Adrenal gland (tissue), 9 donors: ENCODE measurements at regions not wholly inside any gene's neighbourhood (a gene's known extent, or its start where the extent isn't known, plus 50 kb on each side); places are given as distances from the start of the nearest gene placed in this dataset.

Experiments used
- DNase-seq, 7 donors: peaks; one replicate each; pipeline ENCODE4 v3.0.0-alpha.2; 2019 to 2020
- H3K27ac ChIP-seq, 5 donors: fragments of 200-600 bp; sonication (generic) in 4 of 5; 1 replicate in 3 of 5; 2 replicates in 2 of 5; pipeline versions ENCODE4 v1.5.1 to v1.8.0; 2016 to 2020; ENCODE audit warnings: mild to moderate bottlenecking in 1 of 5
- H3K27me3 ChIP-seq: fragments of 200-600 bp; 2 replicates; pipeline ENCODE4 v1.8.0; 2021
- H3K36me3 ChIP-seq, 2 donors: fragments of 200-600 bp; replicated peaks in 1 of 2; 1 replicate in 1 of 2; 2 replicates in 1 of 2; pipeline versions ENCODE4 v1.5.1 to v1.8.0; 2018 to 2022
- H3K4me1 ChIP-seq, 2 donors: fragments of 200-600 bp; replicated peaks in 1 of 2; 1 replicate in 1 of 2; 2 replicates in 1 of 2; pipeline versions ENCODE4 v1.5.1 to v1.8.0; 2018 to 2021
- H3K4me3 ChIP-seq, 4 donors: fragments of 200-600 bp; sonication (generic) in 3 of 4; one replicate each; pipeline ENCODE4 v1.5.1; 2016 to 2018
- H3K9me3 ChIP-seq, 3 donors: fragments of 200-600 bp; sonication (generic) in 1 of 3; replicated peaks in 1 of 3; 1 replicate in 2 of 3; 2 replicates in 1 of 3; pipeline versions ENCODE4 v1.5.1 to v1.8.0; 2016 to 2021
- POLR2A ChIP-seq, 2 donors: fragments of 450-650 bp; IDR thresholded peaks; one replicate each; pipeline ENCODE4 v1.6.1; 2017; ENCODE audit warnings: antibody characterized with exemption in 2 of 2, mild to moderate bottlenecking in 2 of 2, moderate library complexity in 1 of 2
- WGBS, 4 donors: extraction: QIAGEN DNeasy Blood & Tissue Kit in 2 of 4; methylation state at CpG; one replicate each; pipeline versions ENCODE4 v1.1.5 to v1.1.7; 2013 to 2017; 5-methylcytosine and 5-hydroxymethylcytosine counted together
- intact Hi-C, 2 donors: fragments of 100-400 bp; cut with DNase I; formaldehyde crosslinking; loops; one replicate each; pipeline versions ENCODE4 v1.14.1 to v1.15.0; 2022 to 2023
- TF ChIP-seq, protein P1 (sequence below), 6 experiments: fragments of 450-650 bp in 4 of 6; fragments of 200-600 bp in 2 of 6; sonication (generic) in 1 of 6; IDR thresholded peaks; 1 replicate in 5 of 6; 2 replicates in 1 of 6; pipeline versions ENCODE4 v1.5.1 to v1.8.0; 2016 to 2021; ENCODE audit warnings: antibody characterized with exemption in 6 of 6, mild to moderate bottlenecking in 2 of 6, moderate library complexity in 1 of 6
- donor health status: healthy with polysubstance abuse.
- donor health status: Bipolar disorder and iron deficiency.
- donor health status: DM: yes; HTN: yes; CAD: no.
- donor health status: DM: no; HTN: no; CAD: no.
- donor health status: DM: no; HTN: no; CAD: no.

GRCh38 chr21:32070676-32071330 is 198.0 kb downstream of the HUNK start:
- intact Hi-C loops = no loop called here
- H3K4me1 ChIP-seq = no peaks in the 10 kb centered on the region
- no peak for TF ChIP-seq POLR2A (IDR thresholded peaks at IDR 0.05)
- TF ChIP-seq, protein P1, sequence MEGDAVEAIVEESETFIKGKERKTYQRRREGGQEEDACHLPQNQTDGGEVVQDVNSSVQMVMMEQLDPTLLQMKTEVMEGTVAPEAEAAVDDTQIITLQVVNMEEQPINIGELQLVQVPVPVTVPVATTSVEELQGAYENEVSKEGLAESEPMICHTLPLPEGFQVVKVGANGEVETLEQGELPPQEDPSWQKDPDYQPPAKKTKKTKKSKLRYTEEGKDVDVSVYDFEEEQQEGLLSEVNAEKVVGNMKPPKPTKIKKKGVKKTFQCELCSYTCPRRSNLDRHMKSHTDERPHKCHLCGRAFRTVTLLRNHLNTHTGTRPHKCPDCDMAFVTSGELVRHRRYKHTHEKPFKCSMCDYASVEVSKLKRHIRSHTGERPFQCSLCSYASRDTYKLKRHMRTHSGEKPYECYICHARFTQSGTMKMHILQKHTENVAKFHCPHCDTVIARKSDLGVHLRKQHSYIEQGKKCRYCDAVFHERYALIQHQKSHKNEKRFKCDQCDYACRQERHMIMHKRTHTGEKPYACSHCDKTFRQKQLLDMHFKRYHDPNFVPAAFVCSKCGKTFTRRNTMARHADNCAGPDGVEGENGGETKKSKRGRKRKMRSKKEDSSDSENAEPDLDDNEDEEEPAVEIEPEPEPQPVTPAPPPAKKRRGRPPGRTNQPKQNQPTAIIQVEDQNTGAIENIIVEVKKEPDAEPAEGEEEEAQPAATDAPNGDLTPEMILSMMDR (IDR thresholded peaks at IDR 0.05) = no peak
- DNase-seq = no peak
- no peak overlapping the region for H3K4me3 ChIP-seq
- no peak overlapping the region for H3K27ac ChIP-seq
- 86 to 89% (median 87%) methylated on average over 10 of the region's 10 CpGs for WGBS, 4 donors
- no peaks in the 10 kb centered on the region for H3K36me3 ChIP-seq
- H3K27me3 ChIP-seq = no peaks in the 10 kb centered on the region
- H3K9me3 ChIP-seq = no peaks in the 10 kb centered on the region

GRCh38 chr21:32070126-32070525 is 197.3 kb downstream of the HUNK start:
- TF ChIP-seq POLR2A (IDR thresholded peaks at IDR 0.05) = no peak
- TF ChIP-seq, protein P1 (IDR thresholded peaks at IDR 0.05) = no peak
- WGBS, 4 donors = 83 to 96% (median 91%) methylated on average over 5 of the region's 5 CpGs
- H3K4me1 ChIP-seq = no peaks in the 10 kb centered on the region
- intact Hi-C loops = no loop called here
- H3K36me3 ChIP-seq = no peaks in the 10 kb centered on the region
- no peak overlapping the region for H3K4me3 ChIP-seq
- H3K9me3 ChIP-seq = no peaks in the 10 kb centered on the region
- H3K27me3 ChIP-seq = no peaks in the 10 kb centered on the region
- H3K27ac ChIP-seq = no peak overlapping the region
- DNase-seq = no peak

DNA sequence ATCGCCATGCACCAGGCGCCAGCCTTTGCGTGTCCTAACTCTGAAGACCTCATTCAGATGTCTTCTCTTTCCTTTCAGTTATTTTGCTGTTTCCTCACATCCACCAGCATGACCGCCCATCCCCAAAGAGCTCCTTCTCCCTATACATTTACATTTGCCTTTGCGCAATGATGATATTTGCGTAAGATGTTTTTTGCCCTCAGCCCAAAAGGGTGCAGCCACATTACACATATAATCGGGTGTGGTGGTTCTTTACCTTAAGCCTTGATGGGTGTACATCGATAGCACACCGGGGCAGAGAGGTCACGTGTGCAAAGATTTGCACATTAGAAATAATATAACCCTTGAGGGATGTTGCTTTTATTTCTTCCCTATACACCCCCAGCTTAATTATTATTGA is 192.8 kb downstream of the HUNK start:
- intact Hi-C loops = no loop called here
- WGBS, 4 donors = 88 to 96% (median 91%) methylated on average over 10 of the region's 10 CpGs
- Histone ChIP-seq H3K27ac (no peak overlapping the region), H3K36me3 (no peaks in the 10 kb centered on the region), H3K4me1 (no peaks in the 10 kb centered on the region), H3K4me3 (no peak overlapping the region), H3K27me3 (no peaks in the 10 kb centered on the region), H3K9me3 (no peaks in the 10 kb centered on the region)
- no peak for TF ChIP-seq POLR2A (IDR thresholded peaks at IDR 0.05)
- TF ChIP-seq, protein P1 (IDR thresholded peaks at IDR 0.05) = no peak
- no peak for DNase-seq

GRCh38 chr21:32064281-32064910 is 191.6 kb downstream of the HUNK start:
- no peak for TF ChIP-seq POLR2A (IDR thresholded peaks at IDR 0.05)
- TF ChIP-seq, protein P1 (IDR thresholded peaks at IDR 0.05) = no peak
- intact Hi-C loops = no loop called here
- no peak for DNase-seq
- H3K4me1 ChIP-seq = no peaks in the 10 kb centered on the region
- no peaks in the 10 kb centered on the region for H3K27me3 ChIP-seq
- no peak overlapping the region for H3K27ac ChIP-seq
- 74 to 83% (median 80%) methylated on average over 6 of the region's 6 CpGs for WGBS, 4 donors
- H3K4me3 ChIP-seq = no peak overlapping the region
- no peaks in the 10 kb centered on the region for H3K9me3 ChIP-seq
- H3K36me3 ChIP-seq = no peaks in the 10 kb centered on the region
